ENCODE measurements at regions not wholly inside any gene's neighbourhood (a gene's known extent, or its start where the extent isn't known, plus 50 kb on each side); places are given as distances from the start of the nearest gene placed in this dataset.

DNA sequence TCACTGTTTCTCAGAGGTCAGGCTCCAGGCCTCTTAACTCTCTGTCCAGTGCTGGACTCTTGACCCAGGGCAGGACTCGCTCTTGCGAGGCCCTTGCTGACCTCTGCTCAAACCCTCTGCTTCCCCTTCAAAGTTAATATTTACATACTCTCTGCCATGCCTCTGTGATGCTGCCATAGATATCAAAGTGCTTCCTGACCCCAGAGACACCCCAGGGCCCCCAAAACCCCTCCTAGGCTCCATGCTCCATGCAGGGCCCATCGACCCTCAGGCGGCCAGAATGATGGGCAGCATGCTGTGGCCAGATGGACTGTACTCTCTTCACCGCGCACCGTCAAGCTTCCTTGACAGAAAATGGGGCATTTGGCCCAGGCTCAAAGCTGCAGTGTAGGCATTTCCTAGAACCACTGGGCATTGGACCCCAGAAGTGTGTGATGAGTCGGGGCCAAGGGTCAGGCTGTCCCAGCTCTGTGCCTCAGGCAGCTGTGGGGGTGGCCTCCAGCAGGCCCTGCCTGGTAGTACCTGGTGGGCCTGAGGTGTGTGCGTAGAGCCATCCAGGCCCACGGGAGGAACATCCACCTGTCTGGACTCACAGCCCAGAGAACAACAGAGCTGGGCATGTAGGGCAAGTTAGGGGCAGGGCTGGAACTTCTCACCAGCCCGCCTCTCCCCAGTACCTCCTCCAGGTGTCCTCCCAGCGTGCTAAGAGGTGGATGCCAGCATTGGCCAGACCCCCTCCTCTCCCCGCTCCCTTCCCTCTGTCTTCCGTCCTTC lies 142.8 kb downstream of the VEGFA start (continued):
- no peak; the same call in 1 of the 2 replicates for TF ChIP-seq KMT2A (CRISPR knock-in tag; IDR thresholded peaks at IDR 0.05)
- TF ChIP-seq ZNF337 (CRISPR knock-in tag; IDR thresholded peaks at IDR 0.05; ENCODE audit: borderline replicate concordance, low read depth) = peak; percentile 90; the same call in 1 of the 2 replicates
- TF ChIP-seq ZNF20 (CRISPR knock-in tag; IDR thresholded peaks at IDR 0.05) = no peak
- peak; percentile 23; the same call in 1 of the 2 replicates for TF ChIP-seq GTF3A (CRISPR knock-in tag; conservative IDR thresholded peaks at IDR 0.05)
- TF ChIP-seq, protein P1, sequence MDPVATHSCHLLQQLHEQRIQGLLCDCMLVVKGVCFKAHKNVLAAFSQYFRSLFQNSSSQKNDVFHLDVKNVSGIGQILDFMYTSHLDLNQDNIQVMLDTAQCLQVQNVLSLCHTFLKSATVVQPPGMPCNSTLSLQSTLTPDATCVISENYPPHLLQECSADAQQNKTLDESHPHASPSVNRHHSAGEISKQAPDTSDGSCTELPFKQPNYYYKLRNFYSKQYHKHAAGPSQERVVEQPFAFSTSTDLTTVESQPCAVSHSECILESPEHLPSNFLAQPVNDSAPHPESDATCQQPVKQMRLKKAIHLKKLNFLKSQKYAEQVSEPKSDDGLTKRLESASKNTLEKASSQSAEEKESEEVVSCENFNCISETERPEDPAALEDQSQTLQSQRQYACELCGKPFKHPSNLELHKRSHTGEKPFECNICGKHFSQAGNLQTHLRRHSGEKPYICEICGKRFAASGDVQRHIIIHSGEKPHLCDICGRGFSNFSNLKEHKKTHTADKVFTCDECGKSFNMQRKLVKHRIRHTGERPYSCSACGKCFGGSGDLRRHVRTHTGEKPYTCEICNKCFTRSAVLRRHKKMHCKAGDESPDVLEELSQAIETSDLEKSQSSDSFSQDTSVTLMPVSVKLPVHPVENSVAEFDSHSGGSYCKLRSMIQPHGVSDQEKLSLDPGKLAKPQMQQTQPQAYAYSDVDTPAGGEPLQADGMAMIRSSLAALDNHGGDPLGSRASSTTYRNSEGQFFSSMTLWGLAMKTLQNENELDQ (CRISPR knock-in tag; IDR thresholded peaks at IDR 0.05; ENCODE audit: borderline replicate concordance) = no peak
- TF ChIP-seq, protein P2, sequence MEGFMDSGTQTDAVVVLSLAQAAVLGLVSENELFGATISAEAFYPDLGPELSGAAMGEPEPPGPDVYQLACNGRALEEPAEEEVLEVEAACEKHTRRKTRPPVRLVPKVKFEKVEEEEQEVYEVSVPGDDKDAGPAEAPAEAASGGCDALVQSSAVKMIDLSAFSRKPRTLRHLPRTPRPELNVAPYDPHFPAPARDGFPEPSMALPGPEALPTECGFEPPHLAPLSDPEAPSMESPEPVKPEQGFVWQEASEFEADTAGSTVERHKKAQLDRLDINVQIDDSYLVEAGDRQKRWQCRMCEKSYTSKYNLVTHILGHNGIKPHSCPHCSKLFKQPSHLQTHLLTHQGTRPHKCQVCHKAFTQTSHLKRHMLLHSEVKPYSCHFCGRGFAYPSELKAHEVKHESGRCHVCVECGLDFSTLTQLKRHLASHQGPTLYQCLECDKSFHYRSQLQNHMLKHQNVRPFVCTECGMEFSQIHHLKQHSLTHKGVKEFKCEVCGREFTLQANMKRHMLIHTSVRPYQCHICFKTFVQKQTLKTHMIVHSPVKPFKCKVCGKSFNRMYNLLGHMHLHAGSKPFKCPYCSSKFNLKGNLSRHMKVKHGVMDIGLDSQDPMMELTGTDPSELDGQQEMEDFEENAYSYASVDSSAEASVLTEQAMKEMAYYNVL (CRISPR knock-in tag; IDR thresholded peaks at IDR 0.05; ENCODE audit: borderline replicate concordance) = peak; percentile 63; the same call in 1 of the 2 replicates
- TF ChIP-seq POLR2G (IDR thresholded peaks at IDR 0.05; ENCODE audit: low read depth, low read length) = peak; percentile 34; the same call in 1 of the 2 replicates
- peak; percentile 46; the same call in 1 of the 2 replicates for TF ChIP-seq ZNF788 (CRISPR knock-in tag; IDR thresholded peaks at IDR 0.05; ENCODE audit: borderline replicate concordance)
- no peak; the same call in 1 of the 2 replicates for TF ChIP-seq ZKSCAN5 (CRISPR knock-in tag; IDR thresholded peaks at IDR 0.05)
- TF ChIP-seq ZFX (CRISPR knock-in tag; IDR thresholded peaks at IDR 0.05; ENCODE audit: low read depth) = peak; percentile 87
- peak; percentile 95 for TF ChIP-seq KDM6A (CRISPR knock-in tag; IDR thresholded peaks at IDR 0.05; ENCODE audit: low read depth)
- TF ChIP-seq BCL6 (CRISPR knock-in tag; IDR thresholded peaks at IDR 0.05) = peak; percentile 79
- TF ChIP-seq, protein P3, sequence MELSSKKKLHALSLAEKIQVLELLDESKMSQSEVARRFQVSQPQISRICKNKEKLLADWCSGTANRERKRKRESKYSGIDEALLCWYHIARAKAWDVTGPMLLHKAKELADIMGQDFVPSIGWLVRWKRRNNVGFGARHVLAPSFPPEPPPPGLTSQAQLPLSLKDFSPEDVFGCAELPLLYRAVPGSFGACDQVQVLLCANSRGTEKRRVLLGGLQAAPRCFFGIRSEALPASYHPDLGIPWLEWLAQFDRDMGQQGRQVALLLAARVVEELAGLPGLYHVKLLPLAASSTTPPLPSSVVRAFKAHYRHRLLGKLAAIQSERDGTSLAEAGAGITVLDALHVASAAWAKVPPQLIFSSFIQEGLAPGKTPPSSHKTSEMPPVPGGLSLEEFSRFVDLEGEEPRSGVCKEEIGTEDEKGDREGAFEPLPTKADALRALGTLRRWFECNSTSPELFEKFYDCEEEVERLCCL (CRISPR knock-in tag; IDR thresholded peaks at IDR 0.05; ENCODE audit: borderline replicate concordance) = no peak; the same call in 1 of the 2 replicates
- TF ChIP-seq, protein P4, sequence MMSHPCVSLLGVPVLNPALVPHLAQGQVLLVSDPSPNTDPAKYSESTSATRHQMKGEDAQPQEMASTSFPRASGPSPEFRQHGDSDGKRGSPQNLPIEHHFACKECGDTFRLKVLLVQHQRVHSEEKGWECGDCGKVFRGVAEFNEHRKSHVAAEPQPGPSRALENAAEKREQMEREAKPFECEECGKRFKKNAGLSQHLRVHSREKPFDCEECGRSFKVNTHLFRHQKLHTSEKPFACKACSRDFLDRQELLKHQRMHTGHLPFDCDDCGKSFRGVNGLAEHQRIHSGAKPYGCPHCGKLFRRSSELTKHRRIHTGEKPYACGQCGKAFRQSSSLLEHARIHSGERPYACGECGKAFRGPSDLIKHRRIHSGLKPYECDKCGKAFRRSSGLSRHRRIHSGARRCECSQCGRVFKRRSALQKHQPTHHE (CRISPR knock-in tag; IDR thresholded peaks at IDR 0.05; ENCODE audit: borderline replicate concordance) = no peak; the same call in 1 of the 2 replicates
- TF ChIP-seq ZNF761 (CRISPR knock-in tag; conservative IDR thresholded peaks at IDR 0.05) = no peak; the same call in 1 of the 2 replicates
- 0 out of 2 replicates have a peak, but pooled peaks have one; percentile 38 for TF ChIP-seq JUND (CRISPR knock-in tag; IDR thresholded peaks at IDR 0.05)
- peak; percentile 74; the same call in 1 of the 2 replicates for TF ChIP-seq DMAP1 (CRISPR knock-in tag; IDR thresholded peaks at IDR 0.05)
- TF ChIP-seq ZNF350 (CRISPR knock-in tag; IDR thresholded peaks at IDR 0.05; ENCODE audit: borderline replicate concordance, low read depth) = peak; percentile 91; the same call in 1 of the 2 replicates
- peak; percentile 61 for TF ChIP-seq YY1 (IDR thresholded peaks at IDR 0.05; ENCODE audit: insufficient read depth, insufficient replicate concordance, low read depth, low read length)
- TF ChIP-seq ZNF232 (CRISPR knock-in tag; IDR thresholded peaks at IDR 0.05; ENCODE audit: borderline replicate concordance) = 0 out of 2 replicates have a peak, but pooled peaks have one; percentile 26
- TF ChIP-seq ZNF383 (CRISPR knock-in tag; IDR thresholded peaks at IDR 0.05; ENCODE audit: borderline replicate concordance) = no peak; the same call in 1 of the 2 replicates
- 0 out of 2 replicates have a peak, but pooled peaks have one; percentile 36 for TF ChIP-seq ZNF776 (CRISPR knock-in tag; IDR thresholded peaks at IDR 0.05)
